ENCODE measurements at regions not wholly inside any gene's neighbourhood (a gene's known extent, or its start where the extent isn't known, plus 50 kb on each side); places are given as distances from the start of the nearest gene placed in this dataset.
A peak's percentile ranks its signal among the peaks of the same experiment; 100 is the strongest.

DNA sequence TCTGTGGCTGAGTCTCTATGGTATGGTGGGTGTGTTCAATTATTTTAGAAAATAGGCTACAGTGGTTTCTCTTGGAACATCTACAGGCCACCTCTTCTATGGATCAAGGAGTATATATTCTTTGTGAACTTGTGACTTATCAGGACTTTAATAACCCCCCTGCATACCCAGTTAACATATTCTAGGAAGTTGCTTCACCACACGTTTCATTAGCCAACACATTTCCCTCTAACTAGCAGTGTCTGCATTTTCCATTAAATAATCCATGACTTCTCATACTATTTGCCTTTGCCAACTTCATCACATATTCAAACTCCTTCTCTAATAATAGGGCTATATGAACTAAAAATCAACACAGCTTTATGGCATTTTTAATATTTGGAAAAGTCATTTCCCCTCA is 187.6 kb upstream of the ARL4C start:
- H3K4me2 ChIP-seq (ENCODE audit: insufficient read depth, insufficient read length, low read length), result no peak overlapping the region
- H3T11ph ChIP-seq (ENCODE audit: low read length), result no peak overlapping the region
- WGBS (ENCODE audit: extremely low coverage, insufficient read length, low lambda C conversion rate), result no CpG with 5 or more reads among the region's 1 CpG
- H3K23ac ChIP-seq (ENCODE audit: insufficient read length, low read depth, low read length), result no peak overlapping the region
- peaks cover 7% of the 10 kb centered on the region for H4K20me1 ChIP-seq (ENCODE audit: control insufficient read depth, insufficient read depth, insufficient read length)
- H2AFZ ChIP-seq (ENCODE audit: low read length), result no peak overlapping the region
- Mint-ChIP-seq H3K27ac (peak overlapping the region; percentile 72 to 99 (median 78)), H3K9me3 (no peaks in the 10 kb centered on the region; a peak in 1 of 5 replicates), H3K27me3 (ENCODE audit: low read depth) (no peaks in the 10 kb centered on the region; the same call in none of the 2 replicates), H3K4me3 (no peak overlapping the region; a peak in 1 of 5 replicates), H3K4me1 (peaks cover 50 to 53% of the 10 kb centered on the region in 2 experiments), H3K36me3 (ENCODE audit: insufficient read depth in 1 of 3, low read depth in 3 of 3) (peaks cover 0 to 11% (median 0%) of the 10 kb centered on the region in 3 experiments; a peak in 5 of 7 replicates)
- DNase-seq, result no peak
- H2AK5ac ChIP-seq (ENCODE audit: insufficient read length, low read length), result no peak overlapping the region
- no peaks in the 10 kb centered on the region for H3K79me1 ChIP-seq (ENCODE audit: insufficient read depth, low read depth, low read length, poor library complexity, severe bottlenecking)
- H3K9me3 ChIP-seq (ENCODE audit: control insufficient read depth, low read depth, low read length), result no peaks in the 10 kb centered on the region
- no peak overlapping the region for H2BK15ac ChIP-seq (ENCODE audit: low read depth, low read length)
- no peaks in the 10 kb centered on the region for H3K27me3 ChIP-seq (ENCODE audit: insufficient read depth, low read length)
- no peak overlapping the region for H2BK120ac ChIP-seq (ENCODE audit: low read depth, low read length, poor library complexity, severe bottlenecking)
- no peak overlapping the region for H3K56ac ChIP-seq (ENCODE audit: insufficient read length, low read depth, low read length)
- no peak overlapping the region for H4K91ac ChIP-seq (ENCODE audit: insufficient read length, low read depth, low read length)
- TF ChIP-seq, protein P1, sequence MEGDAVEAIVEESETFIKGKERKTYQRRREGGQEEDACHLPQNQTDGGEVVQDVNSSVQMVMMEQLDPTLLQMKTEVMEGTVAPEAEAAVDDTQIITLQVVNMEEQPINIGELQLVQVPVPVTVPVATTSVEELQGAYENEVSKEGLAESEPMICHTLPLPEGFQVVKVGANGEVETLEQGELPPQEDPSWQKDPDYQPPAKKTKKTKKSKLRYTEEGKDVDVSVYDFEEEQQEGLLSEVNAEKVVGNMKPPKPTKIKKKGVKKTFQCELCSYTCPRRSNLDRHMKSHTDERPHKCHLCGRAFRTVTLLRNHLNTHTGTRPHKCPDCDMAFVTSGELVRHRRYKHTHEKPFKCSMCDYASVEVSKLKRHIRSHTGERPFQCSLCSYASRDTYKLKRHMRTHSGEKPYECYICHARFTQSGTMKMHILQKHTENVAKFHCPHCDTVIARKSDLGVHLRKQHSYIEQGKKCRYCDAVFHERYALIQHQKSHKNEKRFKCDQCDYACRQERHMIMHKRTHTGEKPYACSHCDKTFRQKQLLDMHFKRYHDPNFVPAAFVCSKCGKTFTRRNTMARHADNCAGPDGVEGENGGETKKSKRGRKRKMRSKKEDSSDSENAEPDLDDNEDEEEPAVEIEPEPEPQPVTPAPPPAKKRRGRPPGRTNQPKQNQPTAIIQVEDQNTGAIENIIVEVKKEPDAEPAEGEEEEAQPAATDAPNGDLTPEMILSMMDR (conservative IDR thresholded peaks at IDR 0.05), result no peak
- no peak overlapping the region for H3K18ac ChIP-seq (ENCODE audit: insufficient read length, low read depth, low read length)
- H3K9ac ChIP-seq (ENCODE audit: extremely low read depth, insufficient read length, low read length), result no peak overlapping the region
- no peaks in the 10 kb centered on the region for H3K23me2 ChIP-seq (ENCODE audit: insufficient read length, low read depth, low read length, poor library complexity, severe bottlenecking)
- H4K8ac ChIP-seq (replicated peaks; ENCODE audit: insufficient read length, low read depth, low read length), result no peak overlapping the region
- no peak overlapping the region for H4K5ac ChIP-seq (ENCODE audit: insufficient read length, low read depth, low read length)
- peak overlapping the region; percentile 91 for H2BK20ac ChIP-seq (ENCODE audit: low read depth, low read length, poor library complexity, severe bottlenecking)
- no peak overlapping the region for H3K14ac ChIP-seq (ENCODE audit: insufficient read depth, low read length)
- peaks cover 13% of the 10 kb centered on the region for H3K4me1 ChIP-seq (ENCODE audit: insufficient read depth, low read length)
- no peak overlapping the region for H2BK12ac ChIP-seq (ENCODE audit: insufficient read length, low read depth, low read length)
- peak overlapping the region; percentile 44 for H3K27ac ChIP-seq (ENCODE audit: insufficient read length, low read depth, low read length)
- no peaks in the 10 kb centered on the region for H3K79me2 ChIP-seq (ENCODE audit: insufficient read depth, low read length)
- no peak overlapping the region for H2BK5ac ChIP-seq (ENCODE audit: insufficient read length, low read length)
- H3K4ac ChIP-seq (ENCODE audit: low read depth, low read length), result no peak overlapping the region
